SIG-M5 treated with dmso at 0.1 percent for 504 hours (cell line): ENCODE measurements at regions not wholly inside any gene's neighbourhood (a gene's known extent, or its start where the extent isn't known, plus 50 kb on each side); places are given as distances from the start of the nearest gene placed in this dataset.
"Not testable (repeated sequence)": the region's sequence is repeated elsewhere in the genome, so short reads cannot be mapped to it uniquely, and the experiment has no call there.

Source experiments
- DNase-seq: peaks from one replicate; lab custom pipeline; 2025; ENCODE audit not compliant: unreplicated experiment; lab: John Stamatoyannopoulos, UW

DNA sequence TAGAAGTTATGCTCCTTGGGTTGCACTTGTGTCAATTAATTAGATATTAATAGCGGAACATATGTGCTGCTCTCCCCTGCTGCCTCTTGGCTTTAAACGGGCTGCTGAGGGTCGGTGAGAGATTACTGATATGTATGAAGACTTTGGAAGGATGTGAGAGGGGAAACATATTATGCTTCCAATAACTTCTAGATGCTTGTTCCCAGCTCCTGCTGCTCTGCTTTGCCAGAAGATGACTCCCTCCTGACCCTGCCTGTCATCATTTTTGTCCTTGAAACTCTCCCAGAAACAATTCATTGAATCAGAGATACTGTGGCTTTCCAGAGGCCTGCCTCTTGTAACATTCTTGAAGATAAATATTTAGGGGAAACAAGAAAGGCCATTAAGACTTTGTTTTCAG, 300.1 kb upstream of the STXBP6 start:
- DNase-seq, result no peak

DNA sequence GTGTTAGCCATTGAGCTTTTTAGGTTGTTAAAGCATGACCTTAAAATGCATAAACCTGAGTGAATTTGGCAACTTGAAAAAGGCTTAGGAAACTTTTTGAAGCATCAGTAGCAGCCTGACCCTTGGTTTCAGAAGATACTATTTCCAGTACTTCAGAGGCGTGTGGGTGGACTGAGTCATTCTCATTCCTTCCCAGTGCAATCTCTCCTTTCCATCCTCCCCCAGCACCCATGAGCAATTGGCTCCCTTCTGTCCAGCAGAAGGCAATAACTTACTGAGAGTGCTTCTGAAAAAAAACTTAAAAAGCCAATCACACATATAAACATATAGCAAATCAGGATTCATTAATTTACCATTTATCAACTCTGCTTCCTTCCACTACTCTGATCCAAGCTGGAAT, 299.3 kb upstream of the STXBP6 start:
- no peak for DNase-seq

DNA sequence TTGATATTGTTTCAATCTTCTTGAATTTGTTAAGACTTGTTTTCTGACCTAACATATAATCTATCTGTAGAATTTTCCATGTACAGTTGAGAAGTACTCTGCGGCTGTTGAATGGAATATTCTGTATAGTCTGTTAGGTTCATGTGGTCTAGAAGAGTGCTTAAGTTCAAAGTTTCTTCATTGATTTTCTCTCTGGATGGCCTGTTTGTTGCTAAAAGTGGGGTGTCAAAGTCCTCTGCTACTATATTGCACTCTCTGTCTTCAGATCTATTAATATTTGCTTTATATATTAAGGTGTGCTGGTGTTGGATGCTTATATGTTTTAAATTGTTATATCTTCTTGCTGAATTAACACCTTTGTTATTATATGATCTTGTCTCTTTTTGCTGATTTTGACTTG, 290.9 kb upstream of the STXBP6 start:
- DNase-seq, result no peak

DNA sequence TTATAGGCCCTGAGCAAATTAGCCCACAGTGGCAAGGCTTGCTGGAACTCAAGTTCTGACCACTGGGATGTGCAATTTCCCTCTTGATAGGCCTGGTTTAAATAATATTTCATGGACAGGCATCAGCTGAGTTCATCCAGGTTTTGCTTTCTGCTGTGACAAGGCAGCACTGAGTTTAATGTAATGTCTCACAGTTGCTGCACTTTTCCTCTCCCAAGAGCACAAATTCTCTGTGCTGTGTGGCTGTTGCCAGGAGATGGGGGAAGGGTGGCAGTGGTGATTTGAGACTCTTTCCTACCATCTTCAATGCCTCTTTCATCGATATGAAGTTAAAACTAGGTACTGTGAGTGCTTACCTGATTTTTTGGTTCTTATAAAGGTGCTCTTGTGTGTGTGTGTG, 272.8 kb upstream of the STXBP6 start:
- DNase-seq, result no peak

DNA sequence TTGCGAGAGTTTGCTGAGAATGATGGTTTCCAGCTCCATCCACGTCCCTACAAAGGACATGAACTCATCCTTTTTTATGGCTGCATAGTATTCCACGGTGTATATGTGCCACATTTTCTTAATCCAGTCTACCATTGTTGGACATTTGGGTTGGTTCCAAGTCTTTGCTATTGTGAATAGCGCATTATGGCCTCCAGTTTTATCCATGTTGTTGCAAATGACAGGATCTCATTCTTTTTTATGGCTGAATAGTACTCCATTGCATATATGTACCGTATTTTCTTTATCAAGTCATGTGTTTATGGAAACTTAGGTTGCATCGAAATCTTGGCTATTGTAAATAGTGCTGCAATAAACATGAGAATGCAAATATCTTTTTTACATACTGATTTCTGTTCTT, 266.1 kb upstream of the STXBP6 start:
- DNase-seq, result not testable (repeated sequence)

DNA sequence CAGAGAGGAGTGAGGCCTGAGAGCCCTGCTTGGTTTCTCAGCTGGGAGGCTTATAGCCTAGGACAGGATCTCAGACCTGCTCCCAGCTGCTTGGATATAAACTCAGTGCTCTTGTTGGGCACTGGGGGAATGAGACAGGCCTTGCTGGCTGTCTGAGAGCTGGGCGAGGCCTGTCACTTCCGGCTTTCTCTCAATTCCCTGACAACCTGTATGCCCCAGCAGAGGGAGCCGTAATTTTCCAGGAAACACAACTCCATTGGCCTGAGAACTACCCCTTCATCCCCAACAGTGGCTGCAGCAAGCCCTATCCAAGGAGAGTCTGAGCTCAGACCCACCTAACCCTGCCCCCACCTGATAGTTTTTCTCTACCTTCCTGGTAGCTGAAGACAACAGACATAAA, 258.3 kb upstream of the STXBP6 start:
- DNase-seq, result no peak

DNA sequence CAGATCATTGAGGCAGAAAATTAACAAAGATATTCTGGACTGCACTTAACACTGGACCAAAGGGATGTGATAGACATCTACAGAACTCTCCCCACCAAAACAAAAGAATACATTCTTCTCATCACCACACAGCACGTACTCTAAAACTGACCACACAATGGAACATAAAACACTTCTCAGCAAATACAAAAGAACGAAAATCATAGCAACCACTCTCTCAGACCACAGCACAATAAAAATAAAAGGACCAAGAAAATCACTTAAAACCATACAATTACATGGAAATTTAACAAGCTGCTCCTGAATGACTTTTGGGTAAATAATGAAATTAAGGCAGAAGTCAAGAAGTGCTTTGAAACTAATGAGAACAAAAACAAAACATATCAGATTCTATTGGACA, 254.0 kb upstream of the STXBP6 start:
- DNase-seq, result no peak

DNA sequence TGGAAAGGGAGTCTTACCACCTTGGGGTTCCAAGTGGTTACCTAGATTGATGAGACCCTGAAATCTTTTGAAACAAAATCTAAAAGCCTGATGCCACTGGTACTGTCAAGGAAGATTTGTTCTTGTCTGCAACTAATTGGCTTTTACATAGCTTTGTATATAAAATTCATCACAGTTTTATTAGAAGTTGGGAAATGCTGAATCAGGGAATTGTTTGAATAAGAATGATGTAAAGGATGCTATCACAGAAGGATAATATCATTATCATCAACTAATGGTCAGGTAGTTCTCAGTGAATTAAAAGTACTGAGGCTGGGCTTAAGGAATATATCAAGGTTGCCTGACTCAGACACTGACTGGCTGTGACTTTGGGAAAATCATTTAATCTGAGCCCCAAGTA, 248.3 kb upstream of the STXBP6 start:
- no peak for DNase-seq

DNA sequence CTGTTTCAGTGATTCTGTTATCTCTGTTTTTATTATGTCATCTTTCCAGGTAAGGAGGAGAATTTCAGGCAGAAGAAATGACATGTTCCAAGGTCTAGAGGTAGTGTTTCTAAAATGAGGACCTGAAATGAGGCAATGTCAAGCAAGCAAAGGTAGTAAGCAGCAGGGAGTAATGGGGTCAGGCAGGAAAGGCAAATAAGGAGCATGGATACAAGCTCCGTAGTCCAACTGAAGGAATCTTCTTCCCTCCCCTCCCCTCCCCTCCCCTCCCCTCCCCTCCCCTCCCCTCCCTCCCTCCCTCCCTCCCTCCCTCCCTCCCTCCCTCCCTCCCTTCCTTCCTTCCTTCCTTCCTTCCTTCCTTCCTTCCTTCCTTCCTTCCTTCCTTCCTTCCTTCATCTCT, 240.2 kb upstream of the STXBP6 start:
- DNase-seq, result not testable (repeated sequence)

DNA sequence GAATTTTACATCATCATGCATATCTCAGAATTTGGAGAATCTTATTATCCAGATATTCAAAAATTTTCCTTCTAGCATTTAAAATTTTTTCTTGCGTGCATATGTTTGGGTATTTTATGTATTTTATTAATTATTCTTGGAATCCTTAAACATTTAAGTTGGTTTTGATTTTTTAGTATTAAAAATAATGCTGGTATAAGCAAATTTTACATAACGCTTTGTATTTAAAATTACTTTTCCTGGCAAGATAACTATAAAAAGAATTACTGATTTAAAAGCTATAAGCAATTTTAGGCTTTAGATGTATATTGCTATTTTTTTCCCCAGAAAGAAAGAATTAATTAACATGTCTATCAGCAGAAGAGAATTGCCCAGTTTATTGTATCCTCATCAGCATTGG, 224.6 kb upstream of the STXBP6 start:
- DNase-seq, result no peak

DNA sequence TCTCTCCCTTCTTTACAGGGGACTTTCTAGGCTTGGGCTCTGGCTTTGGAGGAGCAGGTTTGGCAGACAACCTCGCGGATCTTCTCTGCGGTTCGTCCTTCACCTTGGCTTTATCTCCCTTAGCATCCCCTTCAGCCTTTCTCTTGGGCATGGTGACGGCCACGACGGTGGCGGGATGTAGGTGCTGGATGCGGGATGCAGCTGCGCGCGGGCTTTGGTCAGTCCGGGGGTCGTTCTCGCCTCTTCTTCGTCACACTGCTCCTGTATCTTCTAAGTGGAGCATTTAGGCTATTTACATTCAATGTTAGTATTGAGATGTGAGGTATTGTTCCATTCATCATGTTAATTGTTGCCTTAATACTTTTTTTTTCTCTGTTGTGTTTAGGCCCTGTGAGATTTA, 217.2 kb upstream of the STXBP6 start:
- no peak for DNase-seq

DNA sequence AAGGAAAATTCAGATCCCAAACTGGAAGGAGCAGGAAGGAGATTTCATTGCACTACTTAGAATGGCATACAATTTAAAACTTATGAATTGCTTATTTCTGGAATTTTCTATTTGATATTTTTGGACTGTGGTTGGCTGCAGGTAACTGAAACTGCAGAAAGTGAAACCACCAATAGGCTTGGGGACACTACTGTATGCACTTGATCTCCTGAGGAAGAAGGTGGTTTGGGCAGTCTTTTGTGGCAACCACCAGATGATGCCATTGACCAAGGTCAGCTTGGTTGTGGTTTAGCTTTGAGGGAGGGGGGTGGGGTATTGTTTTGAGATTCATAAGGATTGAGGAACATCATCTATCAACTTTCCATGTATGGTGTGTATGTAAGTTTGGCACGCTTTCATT, 209.5 kb upstream of the STXBP6 start:
- no peak for DNase-seq

DNA sequence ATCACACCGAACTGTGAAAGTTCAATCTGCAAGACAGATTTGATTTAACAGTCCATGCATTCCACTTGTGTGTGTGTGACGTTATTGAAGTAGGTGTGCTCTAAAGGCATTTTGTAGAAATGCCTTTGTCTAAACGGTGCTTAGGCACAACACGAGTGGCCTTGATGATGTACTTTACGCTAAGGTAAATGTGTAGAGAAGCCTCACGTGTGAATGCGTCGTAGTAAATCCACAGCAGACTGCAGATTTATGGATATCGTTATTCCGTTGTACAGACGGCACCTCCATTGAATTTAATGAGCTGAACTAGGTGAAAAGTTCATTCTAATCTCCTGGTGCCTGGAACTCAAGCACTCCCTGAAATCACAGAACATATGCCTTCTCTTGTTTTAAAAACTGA, 202.8 kb upstream of the STXBP6 start:
- no peak for DNase-seq

DNA sequence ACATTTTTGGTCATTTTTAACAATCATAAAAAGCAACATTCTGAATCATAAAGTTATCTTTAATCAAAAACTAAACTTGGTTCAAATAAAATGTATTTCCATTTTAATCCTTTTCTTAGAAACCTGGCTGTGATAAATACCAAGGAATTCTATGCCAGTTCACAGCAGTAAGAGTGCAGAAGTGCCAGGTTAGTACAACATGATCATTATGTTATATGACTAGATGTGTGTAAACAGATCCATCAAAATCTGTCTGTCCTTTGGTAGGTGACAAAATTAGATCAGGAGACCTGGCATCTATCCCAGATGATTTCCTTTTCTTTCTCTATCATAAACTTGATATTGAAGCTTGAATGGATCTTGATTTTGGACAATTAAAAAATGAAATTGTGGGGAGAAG, 200.6 kb upstream of the STXBP6 start:
- no peak for DNase-seq

DNA sequence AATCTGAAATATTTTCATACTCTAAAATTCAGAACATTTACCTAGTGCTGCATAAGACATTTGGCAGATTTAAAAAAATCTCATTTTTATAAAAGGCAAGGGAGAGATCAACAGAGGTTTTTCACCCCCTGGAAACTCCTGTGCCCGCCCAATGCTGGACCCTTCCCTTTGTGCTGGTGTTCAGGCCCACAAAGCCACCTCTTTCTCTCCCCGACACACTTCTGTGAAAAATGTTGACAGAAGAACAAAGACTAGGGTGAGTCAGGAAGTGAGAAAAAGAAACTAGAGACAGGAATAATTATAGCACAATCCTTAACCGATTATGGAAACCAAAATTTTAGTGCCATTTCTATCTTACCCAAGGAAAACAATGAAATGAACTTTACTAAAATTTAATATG, 197.7 kb upstream of the STXBP6 start:
- no peak for DNase-seq

DNA sequence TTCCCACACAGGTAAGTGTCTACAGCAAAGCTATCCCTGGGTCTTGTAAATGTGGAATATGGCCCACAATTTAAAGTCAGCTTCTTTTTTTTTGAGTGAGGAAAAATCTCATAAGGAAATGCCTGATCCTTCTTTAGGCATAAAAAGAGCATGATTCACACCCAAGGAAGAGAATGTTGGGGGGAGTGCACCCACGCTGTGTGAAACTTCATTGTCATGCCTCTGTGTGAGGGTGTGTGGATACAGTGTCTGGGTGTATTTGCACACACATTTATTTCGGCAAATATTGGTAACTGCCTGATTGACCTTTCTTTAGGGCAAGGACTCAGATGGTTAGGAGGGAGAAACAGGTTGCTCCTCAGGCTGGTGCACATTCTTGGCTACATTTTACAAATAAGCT, 196.8 kb upstream of the STXBP6 start:
- no peak for DNase-seq

DNA sequence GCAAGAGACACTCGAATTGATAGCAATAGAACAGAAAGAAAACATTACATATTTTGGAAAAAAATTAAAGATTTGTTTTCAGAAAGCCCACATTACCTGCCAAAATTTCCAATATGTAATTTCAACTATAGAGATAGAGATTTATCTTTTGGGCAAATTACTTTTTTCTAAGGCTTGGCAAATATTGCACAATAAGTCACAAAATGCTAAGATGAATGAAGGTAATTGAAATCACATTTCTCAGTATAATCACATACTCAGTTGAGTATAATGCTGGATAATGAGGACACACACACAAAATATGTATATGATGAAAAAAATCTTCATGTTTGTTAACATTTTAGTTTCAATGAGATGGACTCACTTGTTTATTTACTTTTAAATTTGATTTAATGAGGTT, 189.2 kb upstream of the STXBP6 start:
- no peak for DNase-seq

DNA sequence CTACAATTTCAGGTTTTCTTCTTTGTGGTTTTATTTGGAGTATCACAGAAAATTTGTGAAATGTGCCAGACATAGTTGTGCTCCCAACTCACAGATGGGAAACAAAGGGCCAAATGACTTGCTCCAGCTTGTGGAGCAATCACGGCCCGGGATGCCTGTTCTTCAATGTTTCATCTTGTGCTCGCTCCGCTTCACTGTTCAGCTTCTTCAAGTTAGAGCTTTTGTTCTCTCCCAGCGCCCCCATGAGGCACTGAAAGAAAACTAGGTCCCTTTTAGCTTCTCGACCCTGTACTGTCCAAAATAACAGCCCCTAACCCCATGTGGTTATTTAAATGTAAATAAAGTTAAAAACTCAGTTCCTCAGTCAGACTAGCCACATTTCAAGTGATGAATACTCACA, 187.9 kb upstream of the STXBP6 start:
- DNase-seq, result no peak

DNA sequence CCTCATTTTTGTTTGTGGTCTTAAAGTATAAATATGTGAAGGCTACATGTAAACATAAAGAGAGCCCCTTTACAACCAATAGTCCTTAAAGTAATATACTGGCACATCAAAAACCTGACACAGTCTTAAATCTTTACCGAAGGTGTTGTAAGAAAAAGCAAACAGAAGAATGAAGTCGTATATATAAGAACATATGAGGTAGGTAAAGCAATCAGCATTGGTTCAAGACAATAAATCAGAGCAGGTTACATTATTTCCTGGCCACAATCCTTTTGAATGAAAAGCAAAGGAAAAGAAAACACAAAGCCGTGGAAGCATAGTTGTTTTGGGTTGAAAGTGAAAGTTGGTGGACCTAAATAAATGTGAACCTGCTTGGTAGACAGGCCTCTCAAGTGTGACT, 183.7 kb upstream of the STXBP6 start:
- DNase-seq, result no peak

DNA sequence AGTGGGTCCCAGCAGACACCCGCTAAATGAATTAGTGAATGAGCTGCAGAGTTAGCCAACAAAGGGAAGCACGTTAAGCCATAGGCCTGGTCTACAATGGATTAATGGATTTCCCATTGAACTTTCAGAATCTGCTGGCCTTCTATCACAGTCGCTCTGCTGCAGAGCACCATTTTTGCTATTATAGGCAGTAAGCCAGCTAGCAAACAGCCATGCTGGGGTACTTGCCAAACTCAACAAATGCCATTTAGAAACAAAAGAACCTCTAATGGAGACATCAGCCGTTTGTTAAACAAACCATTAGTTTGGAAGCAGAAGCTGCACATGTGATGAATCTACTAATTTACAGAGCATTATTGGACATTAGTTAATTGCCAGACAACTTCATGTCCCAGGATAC, 181.1 kb upstream of the STXBP6 start:
- DNase-seq, result no peak

DNA sequence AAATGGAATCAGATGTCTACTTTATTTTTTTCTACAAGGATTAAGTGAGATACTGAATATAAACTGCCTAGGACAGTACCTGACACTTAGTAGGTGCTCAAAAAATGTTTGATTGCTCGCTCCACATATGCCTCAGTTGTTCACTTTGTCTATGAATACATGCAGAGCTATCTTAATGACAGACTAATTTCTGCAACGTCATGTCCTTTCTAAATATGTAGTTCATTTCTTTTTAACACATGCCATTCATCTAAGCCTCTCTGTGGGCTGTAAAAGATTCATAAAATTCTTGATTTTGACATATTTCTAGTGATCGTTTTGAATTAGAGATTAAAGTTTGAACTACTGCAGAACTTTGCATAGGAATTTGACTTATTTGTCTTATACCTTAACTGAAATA, 176.3 kb upstream of the STXBP6 start:
- no peak for DNase-seq

DNA sequence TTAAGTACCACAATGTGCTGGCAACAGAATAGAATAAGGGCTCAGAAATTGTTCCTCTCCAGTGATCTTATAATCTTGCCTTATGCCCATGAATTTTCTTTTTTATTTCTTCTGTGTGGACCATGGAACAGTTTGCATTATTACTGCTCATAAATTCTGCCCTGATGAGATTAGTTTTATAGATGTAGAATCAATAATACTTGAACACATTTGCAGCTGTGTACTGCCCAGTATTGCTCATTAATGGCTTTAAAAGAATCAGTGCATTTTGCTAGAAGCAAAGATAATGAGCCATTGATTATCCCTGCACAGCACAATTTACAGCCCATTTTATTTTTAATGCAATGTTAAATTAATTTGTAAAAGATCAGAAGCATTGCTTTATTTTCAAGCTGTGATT, 172.3 kb upstream of the STXBP6 start:
- DNase-seq, result no peak

DNA sequence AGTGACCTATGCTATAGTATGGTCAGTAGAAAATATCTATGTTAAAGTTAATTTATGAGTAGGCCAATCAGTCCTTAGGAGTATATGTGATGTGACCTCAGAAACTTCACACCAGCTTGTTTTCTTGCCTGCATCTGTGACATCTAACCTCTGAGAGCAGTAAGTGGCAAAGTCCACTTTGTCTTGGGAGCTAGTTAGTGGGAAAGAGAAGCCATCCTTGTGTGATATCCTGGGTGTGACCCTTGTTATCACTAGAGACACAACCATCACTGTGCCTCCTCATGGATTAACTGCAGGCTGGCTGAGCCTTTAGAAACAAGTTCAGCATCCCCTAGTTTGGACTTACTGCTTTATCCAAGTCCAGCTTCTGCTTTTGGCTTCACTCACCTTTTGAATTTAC, 170.6 kb upstream of the STXBP6 start:
- no peak for DNase-seq

DNA sequence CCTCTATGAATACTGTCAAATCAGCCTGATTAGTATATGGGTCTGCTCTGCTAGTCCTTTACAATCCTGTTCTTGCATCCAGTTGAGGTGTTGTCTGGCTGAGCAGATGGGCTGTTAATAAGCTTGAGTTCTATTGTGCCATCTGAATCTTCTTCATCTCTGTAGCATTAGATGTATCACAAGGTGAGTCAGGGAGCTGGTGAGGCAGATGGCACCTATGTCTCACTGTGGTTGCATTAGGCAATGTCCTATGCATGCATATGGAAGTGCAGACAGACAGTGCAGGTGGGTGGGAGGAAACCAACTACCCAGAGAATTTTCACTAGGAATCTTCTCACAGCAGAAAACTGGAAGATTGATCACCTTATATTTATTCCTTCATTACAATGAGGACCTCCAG, 165.7 kb upstream of the STXBP6 start:
- no peak for DNase-seq
